ENCODE measurements at regions not wholly inside any gene's neighbourhood (a gene's known extent, or its start where the extent isn't known, plus 50 kb on each side); places are given as distances from the start of the nearest gene placed in this dataset.

DNA sequence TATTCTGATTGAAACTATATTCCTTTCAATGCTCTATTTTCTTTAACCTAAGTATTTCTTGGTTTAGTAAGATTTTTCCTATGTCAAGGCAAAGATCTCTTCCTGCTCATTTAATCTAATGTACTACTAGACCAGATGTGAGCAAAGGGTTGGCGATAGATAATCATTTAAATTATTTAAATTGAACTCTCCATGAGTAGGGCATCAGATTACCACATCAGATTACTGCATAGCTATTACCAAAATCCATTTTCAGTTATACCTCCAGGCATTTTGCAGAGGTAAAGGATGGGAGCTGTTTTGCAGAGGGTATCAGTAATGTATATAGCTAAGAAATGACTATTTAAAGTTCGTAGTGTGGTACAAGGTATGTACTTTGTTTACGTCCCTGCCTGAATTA lies 607.9 kb downstream of the PTPRC start:
- TF ChIP-seq, protein P1, sequence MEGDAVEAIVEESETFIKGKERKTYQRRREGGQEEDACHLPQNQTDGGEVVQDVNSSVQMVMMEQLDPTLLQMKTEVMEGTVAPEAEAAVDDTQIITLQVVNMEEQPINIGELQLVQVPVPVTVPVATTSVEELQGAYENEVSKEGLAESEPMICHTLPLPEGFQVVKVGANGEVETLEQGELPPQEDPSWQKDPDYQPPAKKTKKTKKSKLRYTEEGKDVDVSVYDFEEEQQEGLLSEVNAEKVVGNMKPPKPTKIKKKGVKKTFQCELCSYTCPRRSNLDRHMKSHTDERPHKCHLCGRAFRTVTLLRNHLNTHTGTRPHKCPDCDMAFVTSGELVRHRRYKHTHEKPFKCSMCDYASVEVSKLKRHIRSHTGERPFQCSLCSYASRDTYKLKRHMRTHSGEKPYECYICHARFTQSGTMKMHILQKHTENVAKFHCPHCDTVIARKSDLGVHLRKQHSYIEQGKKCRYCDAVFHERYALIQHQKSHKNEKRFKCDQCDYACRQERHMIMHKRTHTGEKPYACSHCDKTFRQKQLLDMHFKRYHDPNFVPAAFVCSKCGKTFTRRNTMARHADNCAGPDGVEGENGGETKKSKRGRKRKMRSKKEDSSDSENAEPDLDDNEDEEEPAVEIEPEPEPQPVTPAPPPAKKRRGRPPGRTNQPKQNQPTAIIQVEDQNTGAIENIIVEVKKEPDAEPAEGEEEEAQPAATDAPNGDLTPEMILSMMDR (IDR thresholded peaks at IDR 0.05; ENCODE audit: poor library complexity, severe bottlenecking), result no peak
- TF ChIP-seq POLR2AphosphoS5 (IDR thresholded peaks at IDR 0.05) (no peak), MXI1 (conservative IDR thresholded peaks at IDR 0.05; ENCODE audit: poor library complexity, severe bottlenecking) (no peak), EZH2 (IDR thresholded peaks at IDR 0.05; ENCODE audit: borderline replicate concordance, insufficient read depth, low read length, poor library complexity, severe bottlenecking) (no peak), EP300 (conservative IDR thresholded peaks at IDR 0.05; ENCODE audit: poor library complexity, severe bottlenecking) (no peak), RAD21 (conservative IDR thresholded peaks at IDR 0.05) (no peak), TAF1 (IDR thresholded peaks at IDR 0.05; ENCODE audit: low read depth) (no peak), SMC3 (conservative IDR thresholded peaks at IDR 0.05; ENCODE audit: poor library complexity) (no peak)
- TF ChIP-seq, protein P2, sequence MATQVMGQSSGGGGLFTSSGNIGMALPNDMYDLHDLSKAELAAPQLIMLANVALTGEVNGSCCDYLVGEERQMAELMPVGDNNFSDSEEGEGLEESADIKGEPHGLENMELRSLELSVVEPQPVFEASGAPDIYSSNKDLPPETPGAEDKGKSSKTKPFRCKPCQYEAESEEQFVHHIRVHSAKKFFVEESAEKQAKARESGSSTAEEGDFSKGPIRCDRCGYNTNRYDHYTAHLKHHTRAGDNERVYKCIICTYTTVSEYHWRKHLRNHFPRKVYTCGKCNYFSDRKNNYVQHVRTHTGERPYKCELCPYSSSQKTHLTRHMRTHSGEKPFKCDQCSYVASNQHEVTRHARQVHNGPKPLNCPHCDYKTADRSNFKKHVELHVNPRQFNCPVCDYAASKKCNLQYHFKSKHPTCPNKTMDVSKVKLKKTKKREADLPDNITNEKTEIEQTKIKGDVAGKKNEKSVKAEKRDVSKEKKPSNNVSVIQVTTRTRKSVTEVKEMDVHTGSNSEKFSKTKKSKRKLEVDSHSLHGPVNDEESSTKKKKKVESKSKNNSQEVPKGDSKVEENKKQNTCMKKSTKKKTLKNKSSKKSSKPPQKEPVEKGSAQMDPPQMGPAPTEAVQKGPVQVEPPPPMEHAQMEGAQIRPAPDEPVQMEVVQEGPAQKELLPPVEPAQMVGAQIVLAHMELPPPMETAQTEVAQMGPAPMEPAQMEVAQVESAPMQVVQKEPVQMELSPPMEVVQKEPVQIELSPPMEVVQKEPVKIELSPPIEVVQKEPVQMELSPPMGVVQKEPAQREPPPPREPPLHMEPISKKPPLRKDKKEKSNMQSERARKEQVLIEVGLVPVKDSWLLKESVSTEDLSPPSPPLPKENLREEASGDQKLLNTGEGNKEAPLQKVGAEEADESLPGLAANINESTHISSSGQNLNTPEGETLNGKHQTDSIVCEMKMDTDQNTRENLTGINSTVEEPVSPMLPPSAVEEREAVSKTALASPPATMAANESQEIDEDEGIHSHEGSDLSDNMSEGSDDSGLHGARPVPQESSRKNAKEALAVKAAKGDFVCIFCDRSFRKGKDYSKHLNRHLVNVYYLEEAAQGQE (IDR thresholded peaks at IDR 0.05; ENCODE audit: borderline replicate concordance), result no peak

Measured in neural cell (in vitro differentiated cells).